ENCODE measurements at regions not wholly inside any gene's neighbourhood (a gene's known extent, or its start where the extent isn't known, plus 50 kb on each side); places are given as distances from the start of the nearest gene placed in this dataset.

- WGBS, result 24% methylated on average over 1 of the region's 1 CpG
- intact Hi-C loops (cut with DNase I), result no loop called here
These were observed 88.2 kb upstream of the TECRL start for GRCh38 chr4:64497491-64497890.

GRCh38 chr4:64495946-64496345 lies 86.7 kb upstream of the TECRL start:
- WGBS, result 80% methylated on average over 1 of the region's 1 CpG
- DNase-seq (ENCODE audit: extremely low spot score), result no peak
- H3K36me3 ChIP-seq, result no peaks in the 10 kb centered on the region

More at GRCh38 chr4:64497491-64497890, 88.2 kb upstream of the TECRL start:
- no peak for DNase-seq (ENCODE audit: extremely low spot score)
- no peaks in the 10 kb centered on the region for H3K9me3 ChIP-seq
- no peaks in the 10 kb centered on the region for H3K36me3 ChIP-seq
- no peak for TF ChIP-seq CTCF (IDR thresholded peaks at IDR 0.05)
- TF ChIP-seq POLR2A (IDR thresholded peaks at IDR 0.05; ENCODE audit: low read depth), result no peak
- no peak overlapping the region for H3K4me3 ChIP-seq
- no peak overlapping the region for H3K27ac ChIP-seq (replicated peaks in 1 of 4)
- no peaks in the 10 kb centered on the region for H3K27me3 ChIP-seq
- H3K4me1 ChIP-seq, result no peaks in the 10 kb centered on the region

GRCh38 chr4:64489628-64490027 lies 80.4 kb upstream of the TECRL start:
- Histone ChIP-seq H3K9me3 (no peaks in the 10 kb centered on the region), H3K27me3 (no peaks in the 10 kb centered on the region), H3K4me1 (no peaks in the 10 kb centered on the region), H3K36me3 (no peaks in the 10 kb centered on the region), H3K4me3 (no peak overlapping the region), H3K27ac (replicated peaks in 1 of 4) (no peak overlapping the region)
- WGBS, result 51% methylated on average over 2 of the region's 2 CpGs
- DNase-seq (ENCODE audit: extremely low spot score), result no peak
- TF ChIP-seq EP300 (IDR thresholded peaks at IDR 0.05) (no peak), POLR2A (IDR thresholded peaks at IDR 0.05; ENCODE audit: low read depth) (no peak), POLR2AphosphoS5 (IDR thresholded peaks at IDR 0.05) (no peak), CTCF (IDR thresholded peaks at IDR 0.05) (no peak)
- intact Hi-C loops (cut with DNase I), result no loop called here

More at GRCh38 chr4:64495946-64496345, 86.7 kb upstream of the TECRL start:
- H3K27me3 ChIP-seq, result no peaks in the 10 kb centered on the region
- H3K27ac ChIP-seq (replicated peaks in 1 of 4), result no peak overlapping the region
- no peak for TF ChIP-seq EP300 (IDR thresholded peaks at IDR 0.05)
- no peak for TF ChIP-seq POLR2AphosphoS5 (IDR thresholded peaks at IDR 0.05)
- TF ChIP-seq CTCF (IDR thresholded peaks at IDR 0.05), result no peak
- TF ChIP-seq POLR2A (IDR thresholded peaks at IDR 0.05; ENCODE audit: low read depth), result no peak
- H3K4me1 ChIP-seq, result no peaks in the 10 kb centered on the region
- intact Hi-C loops (cut with DNase I), result no loop called here
- no peaks in the 10 kb centered on the region for H3K9me3 ChIP-seq
- no peak overlapping the region for H3K4me3 ChIP-seq

- H3K27me3 ChIP-seq, result peaks cover 0 to 4% (median 0%) of the 10 kb centered on the region in 4 donors
- WGBS, result 92% methylated on average over 2 of the region's 2 CpGs
- H3K4me1 ChIP-seq, result no peaks in the 10 kb centered on the region
These were observed 70.1 kb upstream of the TECRL start for GRCh38 chr4:64479338-64479737.

More at GRCh38 chr4:64479338-64479737, 70.1 kb upstream of the TECRL start:
- DNase-seq (ENCODE audit: extremely low spot score), result no peak
- Histone ChIP-seq H3K36me3 (no peaks in the 10 kb centered on the region), H3K9me3 (no peaks in the 10 kb centered on the region), H3K4me3 (no peak overlapping the region), H3K27ac (replicated peaks in 1 of 4) (no peak overlapping the region)
- TF ChIP-seq POLR2AphosphoS5 (IDR thresholded peaks at IDR 0.05), result no peak
- TF ChIP-seq EP300 (IDR thresholded peaks at IDR 0.05), result no peak
- TF ChIP-seq CTCF (IDR thresholded peaks at IDR 0.05), result no peak
- TF ChIP-seq POLR2A (IDR thresholded peaks at IDR 0.05; ENCODE audit: low read depth), result no peak
- intact Hi-C loops (cut with DNase I), result no loop called here
